GM19467 (cell line): ENCODE measurements at regions not wholly inside any gene's neighbourhood (a gene's known extent, or its start where the extent isn't known, plus 50 kb on each side); places are given as distances from the start of the nearest gene placed in this dataset.

Source experiments
- ATAC-seq: cut with Tn5 transposase; IDR thresholded peaks from one replicate; pipeline ENCODE4 v1.9.1; 2021; ENCODE audit warnings: mild to moderate bottlenecking, moderate library complexity; ENCODE audit not compliant: unreplicated experiment

GRCh38 chr13:75135325-75135825 lies 346.6 kb downstream of the TBC1D4 start:
- ATAC-seq: no peak

GRCh38 chr13:75132701-75133695 lies 349.0 kb downstream of the TBC1D4 start:
- ATAC-seq: no peak

- ATAC-seq: no peak
Observed at GRCh38 chr13:75129331-75129730, 352.6 kb downstream of the TBC1D4 start.

GRCh38 chr13:75124415-75124814 lies 357.6 kb downstream of the TBC1D4 start:
- no peak for ATAC-seq

GRCh38 chr13:75123428-75123827 lies 358.5 kb downstream of the TBC1D4 start:
- ATAC-seq: no peak

GRCh38 chr13:75120085-75120484 lies 361.9 kb downstream of the TBC1D4 start:
- no peak for ATAC-seq

GRCh38 chr13:75115171-75115570 lies 366.8 kb downstream of the TBC1D4 start:
- ATAC-seq: no peak

GRCh38 chr13:75103976-75104375 lies 378.0 kb downstream of the TBC1D4 start:
- ATAC-seq: no peak

- ATAC-seq: no peak
Observed at GRCh38 chr13:75102001-75102716, 379.8 kb downstream of the TBC1D4 start.

GRCh38 chr13:75101348-75101747 lies 380.6 kb downstream of the TBC1D4 start:
- no peak for ATAC-seq

GRCh38 chr13:75092143-75092542 lies 389.8 kb downstream of the TBC1D4 start:
- no peak for ATAC-seq

- no peak for ATAC-seq
Observed at GRCh38 chr13:75091718-75092117, 390.3 kb downstream of the TBC1D4 start.

- ATAC-seq: no peak
Observed at GRCh38 chr13:75090872-75091615, 390.9 kb downstream of the TBC1D4 start.

GRCh38 chr13:75088915-75089314 lies 393.1 kb downstream of the TBC1D4 start:
- no peak for ATAC-seq

GRCh38 chr13:75079226-75079625 lies 402.7 kb downstream of the TBC1D4 start:
- ATAC-seq: no peak

GRCh38 chr13:75076476-75076875 lies 405.5 kb downstream of the TBC1D4 start:
- no peak for ATAC-seq

- no peak for ATAC-seq
Observed at GRCh38 chr13:75073786-75074185, 408.2 kb downstream of the TBC1D4 start.

GRCh38 chr13:75072891-75073290 lies 409.1 kb downstream of the TBC1D4 start:
- ATAC-seq: no peak

GRCh38 chr13:75072368-75072767 lies 409.6 kb downstream of the TBC1D4 start:
- ATAC-seq: no peak

- ATAC-seq: no peak
Observed at GRCh38 chr13:75071796-75072195, 410.2 kb downstream of the TBC1D4 start.

GRCh38 chr13:75071395-75071794 lies 410.6 kb downstream of the TBC1D4 start:
- no peak for ATAC-seq
